B cell (primary cell): ENCODE measurements at regions not wholly inside any gene's neighbourhood (a gene's known extent, or its start where the extent isn't known, plus 50 kb on each side); places are given as distances from the start of the nearest gene placed in this dataset.

Experiments used
- ATAC-seq: fragments of 200-7000 bp; cut with Tn5 transposase; one replicate; pipeline ENCODE4 v1.10.0; 2021; ENCODE audit warnings: low read depth, mild to moderate bottlenecking, moderate number of reproducible peaks, moderate library complexity
- CTCF ChIA-PET: fragments of 350-600 bp; sonication (Branson Sonifier 250); formaldehyde crosslinking; loops from one replicate; lab custom pipeline; 2021; ENCODE audit warnings: antibody characterized with exemption, inconsistent platforms; lab: Charles Lee
- POLR2A ChIA-PET: fragments of 350-600 bp; sonication (Branson Sonifier 250); formaldehyde crosslinking; loops from one replicate; lab custom pipeline; 2021; ENCODE audit warnings: antibody characterized with exemption; lab: Charles Lee
- DNase-seq: peaks from one replicate; pipeline ENCODE4 v3.0.0; 2013
- H2AFZ ChIP-seq: 2 replicates; pipeline ENCODE4 v1.6.1; 2012; ENCODE audit warnings: mild to moderate bottlenecking, low read depth, low read length; ENCODE audit not compliant: insufficient read depth, poor library complexity, severe bottlenecking
- H3K27ac ChIP-seq, 2 donors: 1 replicate in 1 of 2; 2 replicates in 1 of 2; pipeline ENCODE4 v1.5.1; 2012 to 2013; ENCODE audit warnings: low read length in 2 of 2, mild to moderate bottlenecking in 2 of 2, moderate library complexity in 1 of 2
- H3K27me3 ChIP-seq, 4 experiments: fragments of 200-600 bp in 1 of 4; sonication (generic) in 1 of 4; replicated peaks in 1 of 4; 1 replicate in 2 of 4; 2 replicates in 2 of 4; pipeline versions ENCODE4 v1.6.1 to v1.7.0; 2013 to 2016; ENCODE audit warnings: low read length in 3 of 4, mild to moderate bottlenecking in 2 of 4, mixed read lengths in 1 of 4, moderate library complexity in 1 of 4; ENCODE audit not compliant: insufficient read depth in 4 of 4, control insufficient read depth in 3 of 4; ENCODE audit errors: control extremely low read depth in 1 of 4
- H3K36me3 ChIP-seq, 2 experiments: replicated peaks in 1 of 2; 1 replicate in 1 of 2; 2 replicates in 1 of 2; pipeline versions ENCODE4 v1.6.1 to v1.7.1; 2013; ENCODE audit warnings: low read length in 1 of 2; ENCODE audit not compliant: insufficient read depth in 2 of 2, control insufficient read depth in 1 of 2; ENCODE audit errors: control extremely low read depth in 1 of 2, extremely low read depth in 1 of 2
- H3K4me1 ChIP-seq, 2 donors: fragments of 200-600 bp in 1 of 2; sonication (generic) in 1 of 2; 1 replicate in 1 of 2; 2 replicates in 1 of 2; pipeline versions ENCODE4 v1.5.1 to v1.6.1; 2013 to 2017; ENCODE audit warnings: low read length in 2 of 2; ENCODE audit not compliant: control insufficient read depth in 2 of 2, insufficient read depth in 2 of 2
- H3K4me2 ChIP-seq: replicated peaks from 2 replicates; pipeline ENCODE3; 2012; ENCODE audit warnings: mild to moderate bottlenecking, low read depth, low read length; ENCODE audit not compliant: poor library complexity, severe bottlenecking
- H3K4me3 ChIP-seq, 5 experiments: fragments of 200-600 bp in 1 of 5; sonication (generic) in 1 of 5; 1 replicate in 3 of 5; 2 replicates in 2 of 5; pipeline versions ENCODE4 v1.5.1 to v1.7.0; 2011 to 2016; ENCODE audit warnings: low read length in 4 of 5, mild to moderate bottlenecking in 4 of 5, low read depth in 2 of 5, control low read depth in 1 of 5, moderate library complexity in 1 of 5; ENCODE audit not compliant: insufficient read depth in 1 of 5; ENCODE audit errors: control extremely low read depth in 1 of 5, extremely low read depth in 1 of 5
- H3K79me2 ChIP-seq: fragments of 200-600 bp; sonication (generic); one replicate; pipeline ENCODE4 v1.6.0; 2016; ENCODE audit warnings: low read length; ENCODE audit not compliant: control insufficient read depth, insufficient read depth
- H3K9ac ChIP-seq: fragments of 200-600 bp; sonication (generic); 2 replicates; pipeline ENCODE4 v1.6.1; 2017; ENCODE audit warnings: mild to moderate bottlenecking, low read length, moderate library complexity
- H3K9me3 ChIP-seq, 3 donors: one replicate each; pipeline versions ENCODE4 v1.6.1 to v1.7.1; 2013; ENCODE audit warnings: low read length in 2 of 3; ENCODE audit not compliant: control insufficient read depth in 2 of 3, insufficient read depth in 1 of 3; ENCODE audit errors: control extremely low read depth in 1 of 3
- H4K20me1 ChIP-seq: 2 replicates; pipeline ENCODE4 v1.6.0; 2012; ENCODE audit warnings: mild to moderate bottlenecking, low read length; ENCODE audit not compliant: insufficient read depth, control insufficient read depth, poor library complexity, severe bottlenecking
- H3K27ac Mint-ChIP-seq: one replicate; pipeline ENCODE4 v1.8.0; 2021; ENCODE audit warnings: mixed read lengths
- H3K27me3 Mint-ChIP-seq: one replicate; pipeline ENCODE4 v1.8.0; 2021; ENCODE audit warnings: mixed read lengths
- H3K4me1 Mint-ChIP-seq: one replicate; pipeline ENCODE4 v1.8.0; 2021; ENCODE audit warnings: mixed read lengths
- H3K4me3 Mint-ChIP-seq: one replicate; pipeline ENCODE4 v1.8.0; 2021; ENCODE audit warnings: mixed read lengths
- H3K9me3 Mint-ChIP-seq: one replicate; pipeline ENCODE4 v1.8.0; 2022; ENCODE audit warnings: mixed read lengths; ENCODE audit not compliant: insufficient read depth
- EZH2 ChIP-seq: IDR thresholded peaks from 2 replicates; pipeline ENCODE4 v1.6.1; 2012; ENCODE audit warnings: borderline replicate concordance, low read depth, mild to moderate bottlenecking, moderate library complexity, low read length; ENCODE audit not compliant: insufficient read depth, poor library complexity, severe bottlenecking
- WGBS: methylation state at CpG from one replicate; pipeline ENCODE4 v1.1.5; 2013; ENCODE audit warnings: missing lambda C conversion rate; ENCODE audit not compliant: insufficient coverage; 5-methylcytosine and 5-hydroxymethylcytosine counted together
- intact Hi-C: fragments of 100-400 bp; cut with micrococcal nuclease; formaldehyde crosslinking; loops from one replicate; pipeline ENCODE4 v1.10.0; 2022
- TF ChIP-seq, protein P1 (sequence below): fragments of 200-600 bp; IDR thresholded peaks from one replicate; pipeline ENCODE4 v1.8.0; 2022; ENCODE audit warnings: antibody characterized with exemption, mild to moderate bottlenecking

DNA sequence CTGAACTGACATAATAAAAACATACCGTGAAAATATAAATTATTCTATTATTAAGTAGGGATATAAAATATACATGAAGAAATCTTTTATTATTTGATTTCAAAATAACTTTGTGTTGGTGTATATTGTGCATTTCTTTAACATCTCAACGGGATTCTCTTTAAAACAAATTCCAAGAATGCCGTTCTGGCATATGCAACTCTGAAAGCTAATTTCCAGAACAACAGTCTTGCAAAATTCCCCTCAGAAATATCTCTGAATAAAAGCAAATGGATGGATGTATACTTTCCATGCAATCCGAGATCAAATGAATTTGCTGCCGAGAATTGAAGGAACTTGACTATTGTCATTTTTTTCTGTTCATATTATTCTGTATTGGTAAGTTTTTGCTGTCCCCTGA lies 1579.8 kb downstream of the PCDH9 start:
- H3K4me3 ChIP-seq: no peak overlapping the region

DNA sequence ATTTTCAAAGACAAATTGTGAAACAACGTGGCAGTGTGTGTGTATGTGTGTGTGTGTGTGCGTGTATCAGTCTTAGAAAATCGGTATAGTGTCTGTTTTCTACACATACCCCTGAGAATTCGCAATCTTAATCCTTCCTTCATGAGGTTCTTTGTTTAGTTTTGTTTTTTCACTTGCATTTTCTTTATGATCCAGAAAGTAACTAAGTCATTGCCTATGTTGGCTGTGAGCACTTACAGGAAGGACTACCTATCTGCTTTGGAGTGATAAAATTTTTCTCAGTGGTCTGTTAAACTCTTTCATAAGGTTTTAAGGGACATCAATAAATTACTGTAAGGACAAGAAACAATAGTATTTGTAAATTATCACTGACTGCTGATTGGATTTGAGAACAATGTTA lies 1587.1 kb downstream of the PCDH9 start:
- no peaks in the 10 kb centered on the region for H3K4me1 Mint-ChIP-seq
- CTCF ChIA-PET: no interaction called here
- H3K27ac Mint-ChIP-seq: no peak overlapping the region
- intact Hi-C loops: no loop called here
- Histone ChIP-seq H3K4me3 (no peak overlapping the region), H3K79me2 (no peaks in the 10 kb centered on the region), H2AFZ (no peak overlapping the region), H3K27me3 (no peaks in the 10 kb centered on the region), H3K4me1 (no peaks in the 10 kb centered on the region), H4K20me1 (no peaks in the 10 kb centered on the region), H3K4me2 (no peak overlapping the region), H3K36me3 (no peaks in the 10 kb centered on the region), H3K9me3 (no peaks in the 10 kb centered on the region), H3K9ac (no peak overlapping the region), H3K27ac (no peak overlapping the region)
- WGBS: no CpG with 5 or more reads among the region's 4 CpGs
- H3K4me3 Mint-ChIP-seq: no peak overlapping the region
- POLR2A ChIA-PET: no interaction called here
- DNase-seq: no peak
- ATAC-seq: no peak
- H3K27me3 Mint-ChIP-seq: no peaks in the 10 kb centered on the region
- TF ChIP-seq, protein P1, sequence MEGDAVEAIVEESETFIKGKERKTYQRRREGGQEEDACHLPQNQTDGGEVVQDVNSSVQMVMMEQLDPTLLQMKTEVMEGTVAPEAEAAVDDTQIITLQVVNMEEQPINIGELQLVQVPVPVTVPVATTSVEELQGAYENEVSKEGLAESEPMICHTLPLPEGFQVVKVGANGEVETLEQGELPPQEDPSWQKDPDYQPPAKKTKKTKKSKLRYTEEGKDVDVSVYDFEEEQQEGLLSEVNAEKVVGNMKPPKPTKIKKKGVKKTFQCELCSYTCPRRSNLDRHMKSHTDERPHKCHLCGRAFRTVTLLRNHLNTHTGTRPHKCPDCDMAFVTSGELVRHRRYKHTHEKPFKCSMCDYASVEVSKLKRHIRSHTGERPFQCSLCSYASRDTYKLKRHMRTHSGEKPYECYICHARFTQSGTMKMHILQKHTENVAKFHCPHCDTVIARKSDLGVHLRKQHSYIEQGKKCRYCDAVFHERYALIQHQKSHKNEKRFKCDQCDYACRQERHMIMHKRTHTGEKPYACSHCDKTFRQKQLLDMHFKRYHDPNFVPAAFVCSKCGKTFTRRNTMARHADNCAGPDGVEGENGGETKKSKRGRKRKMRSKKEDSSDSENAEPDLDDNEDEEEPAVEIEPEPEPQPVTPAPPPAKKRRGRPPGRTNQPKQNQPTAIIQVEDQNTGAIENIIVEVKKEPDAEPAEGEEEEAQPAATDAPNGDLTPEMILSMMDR: no peak
- TF ChIP-seq EZH2: no peak
- no peaks in the 10 kb centered on the region for H3K9me3 Mint-ChIP-seq

More for the DNA sequence above, 1579.8 kb downstream of the PCDH9 start:
- H3K79me2 ChIP-seq: no peaks in the 10 kb centered on the region
- CTCF ChIA-PET: no interaction called here
- no peaks in the 10 kb centered on the region for H3K27me3 ChIP-seq
- H3K4me2 ChIP-seq: no peak overlapping the region
- intact Hi-C loops: loop anchor here (10.0 kb wide), 1 partner anchor 1574 kb away; no protein-coding TSS in a partner anchor
- Mint-ChIP-seq H3K27me3 (no peaks in the 10 kb centered on the region), H3K4me3 (no peak overlapping the region), H3K4me1 (no peaks in the 10 kb centered on the region), H3K27ac (no peak overlapping the region), H3K9me3 (no peaks in the 10 kb centered on the region)
- no peak for ATAC-seq
- no peak for DNase-seq
- H3K9me3 ChIP-seq: no peaks in the 10 kb centered on the region
- no peak overlapping the region for H3K27ac ChIP-seq
- TF ChIP-seq, protein P1: no peak
- H3K4me1 ChIP-seq: no peaks in the 10 kb centered on the region
- WGBS: no CpG with 5 or more reads among the region's 5 CpGs
- H3K9ac ChIP-seq: no peak overlapping the region
- no peaks in the 10 kb centered on the region for H4K20me1 ChIP-seq
- no peak overlapping the region for H2AFZ ChIP-seq
- POLR2A ChIA-PET: no interaction called here
- no peaks in the 10 kb centered on the region for H3K36me3 ChIP-seq
